ENCODE measurements at regions not wholly inside any gene's neighbourhood (a gene's known extent, or its start where the extent isn't known, plus 50 kb on each side); places are given as distances from the start of the nearest gene placed in this dataset.
A peak's percentile ranks its signal among the peaks of the same experiment; 100 is the strongest.

DNA sequence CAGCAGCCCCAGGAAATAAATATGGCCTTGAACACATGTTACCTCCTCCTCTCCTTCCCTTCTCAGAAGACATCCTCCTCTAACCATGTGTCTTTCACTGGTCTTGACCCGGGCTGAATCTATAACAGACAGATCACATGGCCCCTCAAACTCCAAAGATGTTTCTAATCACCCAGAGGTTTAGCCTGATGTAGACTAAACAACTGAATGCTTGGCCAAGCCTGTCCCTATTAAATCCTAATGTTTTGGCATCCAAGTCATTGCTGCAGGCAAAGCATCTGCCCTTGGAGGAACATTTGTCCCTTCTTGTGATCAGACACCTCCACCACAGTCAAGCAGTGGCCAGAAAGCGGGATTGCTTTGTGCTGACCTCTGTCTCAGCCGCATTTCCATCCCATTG, 65.5 kb downstream of the ANKRD60 start:
- no peak for DNase-seq

DNA sequence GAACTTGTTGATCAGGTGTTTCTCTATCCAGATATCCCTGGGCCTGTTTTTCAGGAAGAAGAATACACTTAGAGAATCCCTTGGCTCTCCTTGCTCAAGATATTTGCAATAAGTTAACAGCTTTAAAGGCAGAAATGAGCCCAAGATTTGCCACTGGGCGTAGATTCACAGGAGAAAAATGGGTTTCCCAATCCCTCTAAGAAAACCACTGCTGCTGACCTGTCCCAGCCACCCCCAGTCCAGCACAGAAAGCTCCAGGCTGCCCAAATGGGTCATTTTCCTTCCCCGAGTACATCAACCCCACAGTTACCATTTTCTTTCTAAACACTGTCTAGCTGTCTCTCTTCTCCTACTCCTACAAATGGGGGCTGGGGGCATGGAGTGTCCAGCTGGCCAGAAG, 67.3 kb downstream of the ANKRD60 start:
- no peak for DNase-seq

GRCh38 chr20:58160451-58161061, 67.9 kb downstream of the ANKRD60 start:
- DNase-seq = no peak

DNA sequence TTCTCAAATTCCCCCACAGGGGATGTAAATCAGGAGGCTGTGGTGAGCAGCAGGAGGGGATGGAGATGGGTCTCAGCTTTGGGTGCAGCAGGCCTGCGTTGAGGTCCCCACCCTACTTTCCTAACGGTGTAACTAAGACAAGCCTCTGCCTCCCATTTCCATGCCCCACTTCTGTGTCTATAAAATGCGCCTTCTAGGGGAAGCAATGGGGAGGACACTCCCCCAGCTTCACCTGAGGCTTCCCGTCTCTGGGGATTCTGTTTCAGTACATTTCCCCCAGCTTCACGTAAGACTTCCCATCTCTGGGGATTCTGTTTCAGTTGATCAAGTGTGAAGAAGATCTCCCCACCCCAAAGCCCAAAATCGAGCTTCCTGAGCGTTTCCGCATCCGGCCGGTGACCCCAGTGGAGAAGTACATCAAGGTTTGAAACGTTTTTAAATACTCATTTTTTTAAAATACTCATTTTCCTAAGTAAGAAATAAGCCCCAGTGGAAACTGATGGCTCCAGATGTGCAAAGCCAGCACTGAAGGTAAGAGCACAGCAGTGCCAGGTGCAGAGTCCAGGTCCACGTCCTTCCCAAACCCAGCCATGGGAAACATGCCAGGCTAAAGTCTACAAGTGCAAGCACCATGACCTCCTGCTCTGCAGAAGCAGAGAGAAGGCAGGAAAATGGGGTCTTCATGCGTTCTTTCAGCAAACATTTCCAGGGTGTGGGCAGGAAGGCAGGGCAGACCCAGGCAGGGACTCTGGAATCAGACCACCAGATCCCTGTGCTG, 73.1 kb downstream of the ANKRD60 start:
- no peak for DNase-seq

DNA sequence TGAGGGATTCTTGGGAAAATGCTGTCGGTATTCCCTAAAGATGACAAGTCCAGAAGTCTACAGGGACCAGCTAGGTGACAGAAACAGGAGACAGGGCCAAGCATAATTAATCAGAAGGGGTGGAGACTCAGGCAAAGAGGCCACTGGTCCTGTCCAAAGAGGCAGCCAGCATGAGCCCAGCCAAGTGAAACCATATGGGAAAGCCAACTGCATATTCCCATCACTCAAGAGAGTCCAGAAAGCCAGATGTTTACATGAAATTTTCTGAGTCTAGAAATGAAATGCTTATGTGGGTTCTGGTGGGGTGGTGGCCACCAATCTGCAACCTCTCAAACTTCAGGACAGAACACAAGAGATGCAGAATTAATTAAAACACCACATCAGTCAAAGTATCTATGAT, 74.3 kb downstream of the ANKRD60 start:
- no peak for DNase-seq

GRCh38 chr20:58153121-58153520, 75.3 kb downstream of the ANKRD60 start:
- DNase-seq = no peak

- DNase-seq = peak; percentile 70 to 88 (median 82)
Observed at GRCh38 chr20:58150772-58151171, 77.7 kb downstream of the ANKRD60 start.

DNA sequence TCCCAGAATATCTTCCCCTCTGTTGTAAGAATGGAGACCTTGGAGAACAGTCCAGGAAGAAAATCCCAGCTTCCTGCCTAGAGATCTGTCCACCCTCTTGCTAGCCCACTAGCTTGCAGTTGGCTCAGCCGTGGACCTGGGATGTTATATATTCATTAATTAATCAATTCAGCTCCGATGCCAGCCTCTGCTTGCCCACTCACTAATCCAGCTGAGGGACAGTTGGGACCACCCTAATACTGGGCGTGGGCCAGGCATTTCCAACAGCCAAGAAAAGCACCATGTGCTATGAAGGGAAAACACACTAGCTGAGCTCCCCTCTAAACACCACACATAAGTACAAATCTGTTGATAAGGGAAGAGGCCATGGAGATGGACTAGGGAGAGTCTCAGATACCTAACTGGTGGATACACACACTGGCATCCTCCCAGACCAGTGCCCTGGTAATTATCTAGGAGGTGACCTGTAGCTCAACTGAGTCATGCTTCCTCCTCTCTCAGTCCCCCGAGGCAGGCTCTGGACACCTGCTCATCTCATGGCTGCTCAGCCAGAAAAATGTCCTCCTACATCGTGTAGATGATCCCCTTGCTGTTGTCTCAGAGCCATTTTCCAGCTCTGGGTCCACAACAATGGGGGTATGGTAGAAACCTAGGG, 78.9 kb downstream of the ANKRD60 start:
- DNase-seq = no peak

DNA sequence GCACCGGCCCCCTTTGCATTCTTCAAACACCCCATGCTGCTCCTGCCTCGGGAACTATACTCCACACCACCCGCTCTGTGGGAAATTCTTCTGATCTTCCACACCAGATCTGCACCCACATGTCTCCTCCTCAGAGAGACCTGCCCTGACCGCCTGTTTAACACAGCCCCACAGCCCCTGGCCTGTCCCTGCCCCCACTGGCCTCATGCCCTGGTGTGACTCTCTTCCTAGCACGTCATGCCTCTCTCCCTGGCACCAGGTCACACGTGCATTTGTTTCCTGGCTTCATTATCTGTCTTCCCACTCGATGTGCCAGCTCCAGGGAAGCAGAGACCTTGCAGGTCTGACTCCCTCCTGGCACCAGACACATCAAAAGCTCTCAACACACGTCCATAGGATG, 79.6 kb downstream of the ANKRD60 start:
- no peak for DNase-seq

- no peak for DNase-seq
Observed at GRCh38 chr20:58147628-58148370, 80.7 kb downstream of the ANKRD60 start.

- DNase-seq = no peak
Observed at GRCh38 chr20:58146746-58147140, 81.7 kb downstream of the ANKRD60 start.

GRCh38 chr20:58146081-58146745, 82.2 kb downstream of the ANKRD60 start:
- DNase-seq = peak in 1 of 3 experiments; percentile 32

DNA sequence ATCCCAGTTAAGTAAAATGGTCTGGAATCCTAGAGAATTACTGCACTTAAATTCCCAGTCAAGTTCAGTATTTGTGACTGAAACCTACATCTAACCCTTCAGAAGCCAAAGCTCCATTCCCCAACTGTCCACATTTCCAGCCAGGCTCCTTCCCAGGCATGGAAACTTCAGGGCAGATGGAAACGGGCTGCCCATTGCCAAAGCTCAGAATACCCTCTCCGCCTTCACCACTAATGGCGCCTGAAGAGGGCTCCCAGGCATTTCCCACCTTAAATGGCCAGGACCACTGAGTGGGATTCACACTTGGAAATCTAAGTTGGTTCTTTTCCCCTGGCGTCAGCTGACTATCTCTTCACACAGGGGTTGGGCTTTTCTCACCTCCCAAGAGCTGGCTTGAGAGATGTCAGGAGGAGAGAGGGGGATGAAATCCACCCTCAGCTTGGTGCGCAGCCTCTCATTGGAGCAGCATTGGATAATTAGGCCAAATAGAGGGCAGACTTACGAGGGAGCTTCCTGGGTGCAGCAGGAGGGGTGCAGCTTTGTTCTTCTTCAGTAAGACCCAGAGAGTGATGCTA, 82.9 kb downstream of the ANKRD60 start:
- DNase-seq = no peak

DNA sequence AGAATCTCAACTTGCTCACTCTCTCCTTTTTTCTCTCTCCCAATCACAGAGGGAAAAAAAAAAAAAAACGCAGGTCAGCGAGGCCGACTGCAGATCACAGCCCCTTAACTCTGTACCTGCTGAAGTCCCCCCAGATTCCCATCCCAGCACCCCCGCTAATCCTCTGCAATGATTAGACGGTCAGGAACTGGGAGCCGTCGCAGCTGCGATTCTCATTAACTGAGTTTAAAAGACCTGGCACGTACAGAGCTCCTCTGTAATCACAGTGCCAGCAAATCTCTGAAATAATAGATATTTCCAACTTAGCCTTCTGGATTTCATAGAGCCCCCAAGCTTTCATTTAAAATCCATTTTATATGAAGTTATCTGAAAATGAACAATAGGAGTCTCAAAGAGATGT, 84.4 kb downstream of the ANKRD60 start:
- no peak for DNase-seq

GRCh38 chr20:58143531-58143930, 84.9 kb downstream of the ANKRD60 start:
- DNase-seq = no peak

- DNase-seq = no peak
Observed at GRCh38 chr20:58142843-58143185, 85.6 kb downstream of the ANKRD60 start.

DNA sequence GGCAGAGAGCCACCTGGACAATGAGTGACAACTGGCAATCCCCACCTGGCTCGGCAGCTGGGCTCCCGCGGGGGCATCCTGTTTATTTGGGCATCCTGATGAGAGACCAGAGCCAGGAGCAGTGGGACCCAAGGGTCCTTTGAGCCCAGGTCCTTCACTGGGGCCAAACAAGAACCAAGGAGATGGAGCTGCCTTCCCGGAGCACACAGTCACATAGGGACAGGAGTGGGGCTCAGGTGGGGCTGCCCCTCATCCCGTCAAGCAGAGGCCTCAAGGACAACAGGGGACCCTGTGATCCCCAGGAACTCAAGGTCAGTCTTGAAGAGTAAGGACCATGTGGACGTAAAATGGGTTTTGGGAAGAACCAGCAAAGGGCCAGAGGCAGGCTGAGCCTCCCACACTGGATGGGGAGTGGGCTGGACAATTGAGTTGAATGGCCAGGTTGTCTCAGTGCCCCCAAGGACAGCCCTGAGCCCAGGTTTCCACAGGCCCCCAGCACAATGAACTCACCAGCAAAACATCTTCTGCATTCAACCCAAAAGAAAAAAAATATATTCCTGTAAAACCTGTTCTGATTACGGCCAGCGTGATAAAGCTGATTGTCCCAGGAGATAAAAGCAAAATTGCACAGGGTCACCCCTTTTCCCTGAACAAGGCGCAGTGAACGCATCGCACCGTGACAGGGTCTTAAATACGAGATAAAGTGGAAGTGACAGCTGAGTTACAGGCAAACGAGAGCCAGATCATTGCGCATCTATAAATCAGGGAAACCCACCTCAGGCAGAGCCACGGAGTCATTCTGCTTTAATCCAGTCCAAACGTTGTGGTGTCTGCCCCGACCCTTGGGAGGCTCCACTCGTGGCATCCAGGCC, 86.2 kb downstream of the ANKRD60 start:
- no peak for DNase-seq

GRCh38 chr20:58141496-58141895, 87.0 kb downstream of the ANKRD60 start:
- no peak for DNase-seq

DNA sequence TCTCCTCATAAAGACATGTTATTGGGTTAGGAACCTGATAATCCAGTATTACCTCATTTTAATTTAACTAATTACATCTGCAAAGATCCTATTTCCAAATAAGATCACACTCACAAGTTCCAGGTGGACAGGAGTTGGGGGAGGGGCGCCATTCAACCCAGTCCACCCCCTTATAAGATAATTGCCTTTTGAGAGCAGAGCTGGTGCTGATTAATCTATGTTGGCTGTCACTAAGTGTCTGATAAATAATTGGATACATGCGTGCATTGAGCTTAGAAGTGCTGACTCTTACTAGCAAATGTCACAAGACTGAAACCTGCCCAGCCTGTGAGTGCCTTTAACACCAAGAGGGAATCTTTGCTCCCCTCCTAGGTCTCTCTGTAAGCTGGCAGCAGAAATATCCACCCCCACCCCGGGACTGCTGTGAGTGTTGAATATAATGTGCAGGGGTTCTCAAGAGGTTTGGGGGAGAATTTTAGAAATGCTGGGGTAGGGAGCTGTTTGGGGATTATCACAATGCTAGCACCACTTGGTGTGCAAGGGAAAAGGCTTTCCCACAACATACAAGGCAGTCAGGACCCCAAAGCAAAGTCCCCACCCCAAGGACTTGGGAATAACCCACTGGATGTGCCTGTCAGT, 87.5 kb downstream of the ANKRD60 start:
- peak in 2 of 3 experiments; percentile 54 to 79 for DNase-seq

DNA sequence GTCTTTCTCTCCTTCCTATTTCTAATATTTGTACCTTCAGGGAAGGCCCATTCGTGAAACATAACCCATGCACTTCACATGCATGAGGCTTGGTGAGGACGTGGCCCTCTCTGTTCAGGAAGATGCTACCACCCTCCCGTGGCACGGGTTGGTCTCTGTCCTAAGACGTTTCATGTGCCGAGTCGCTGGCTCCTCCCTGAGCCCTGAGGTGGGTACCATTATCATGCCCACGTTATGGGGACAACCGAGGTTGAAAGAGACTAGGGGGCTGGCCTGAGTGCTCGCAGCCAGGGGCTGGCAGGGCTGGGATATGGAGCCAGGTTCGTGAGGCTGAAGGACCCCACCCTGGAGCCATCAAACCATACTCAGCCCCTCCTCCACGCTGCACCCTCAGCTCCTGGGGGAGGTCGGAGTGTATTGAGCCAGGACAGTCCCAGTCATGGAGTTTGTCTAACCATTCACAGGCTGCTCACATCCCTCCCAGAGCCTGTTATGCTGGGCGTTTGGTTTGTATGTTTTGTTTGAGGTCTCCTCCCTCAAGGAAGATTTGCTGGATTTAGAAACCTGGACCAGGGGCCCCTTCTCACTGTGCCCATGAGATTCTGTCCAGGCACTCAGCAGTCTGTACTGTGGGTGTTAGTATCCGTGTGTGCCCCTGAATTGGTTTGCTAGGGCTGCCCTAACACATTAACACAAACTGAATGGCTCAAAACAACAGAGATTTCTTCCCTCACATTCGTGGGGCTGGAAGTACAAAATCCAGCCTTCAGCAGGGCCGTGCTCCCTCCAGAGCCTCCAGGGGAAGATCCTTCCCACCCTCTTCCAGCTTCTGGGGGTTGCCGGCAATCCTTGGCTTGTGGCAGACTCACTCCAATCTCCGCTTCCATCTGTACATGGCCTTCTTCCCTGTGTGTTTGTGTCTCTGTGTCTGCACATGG, 88.3 kb downstream of the ANKRD60 start:
- DNase-seq = no peak

Data from NCI-H1417 (cell line).